HG03135 (cell line): ENCODE measurements at regions not wholly inside any gene's neighbourhood (a gene's known extent, or its start where the extent isn't known, plus 50 kb on each side); places are given as distances from the start of the nearest gene placed in this dataset.
"Not testable (repeated sequence)": the region's sequence is repeated elsewhere in the genome, so short reads cannot be mapped to it uniquely, and the experiment has no call there.

Experiments used
- ATAC-seq: cut with Tn5 transposase; IDR thresholded peaks from one replicate; pipeline ENCODE4 v1.9.1; 2021; ENCODE audit warnings: mild to moderate bottlenecking, moderate library complexity; ENCODE audit not compliant: unreplicated experiment

- ATAC-seq = no peak
Observed at GRCh38 chr2:167607211-167607610, 640.2 kb downstream of the STK39 start.

DNA sequence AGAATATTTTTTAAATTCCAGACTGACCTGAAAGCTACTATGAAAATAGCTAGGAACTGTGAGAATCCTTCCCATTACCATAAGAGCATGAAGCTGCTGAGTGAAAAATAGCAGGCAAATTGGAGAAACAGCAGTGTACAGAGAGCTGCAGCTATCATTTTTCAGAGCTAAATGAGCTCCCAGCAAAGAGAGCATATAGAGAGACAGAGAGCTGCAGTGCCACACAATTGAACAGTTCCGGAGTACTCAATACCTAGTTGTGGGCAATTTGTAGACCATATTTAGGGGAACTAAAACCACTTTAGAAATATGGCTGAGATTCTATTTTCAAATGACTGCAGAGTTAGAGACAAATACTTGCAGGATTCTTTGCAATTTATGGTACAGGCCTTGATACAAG is 645.3 kb downstream of the STK39 start:
- ATAC-seq = no peak

DNA sequence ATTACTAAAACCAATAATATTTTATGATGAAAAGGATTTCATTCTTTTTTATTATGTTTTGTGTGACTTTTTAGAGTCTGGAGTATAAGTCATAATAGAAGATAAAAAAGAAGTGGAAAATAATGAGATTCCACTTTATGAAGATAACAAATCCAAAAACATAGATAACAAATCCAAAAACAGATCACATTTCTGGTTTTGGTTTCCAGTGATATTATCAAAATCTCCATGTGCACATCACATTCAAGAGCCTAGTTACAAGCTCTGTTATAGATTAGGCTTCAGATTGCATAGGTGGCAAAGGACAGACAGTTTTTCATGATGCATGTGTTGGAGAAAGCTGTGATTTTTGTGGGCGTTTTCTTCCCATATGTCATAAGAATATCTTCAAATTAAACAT is 648.2 kb downstream of the STK39 start:
- ATAC-seq = no peak

DNA sequence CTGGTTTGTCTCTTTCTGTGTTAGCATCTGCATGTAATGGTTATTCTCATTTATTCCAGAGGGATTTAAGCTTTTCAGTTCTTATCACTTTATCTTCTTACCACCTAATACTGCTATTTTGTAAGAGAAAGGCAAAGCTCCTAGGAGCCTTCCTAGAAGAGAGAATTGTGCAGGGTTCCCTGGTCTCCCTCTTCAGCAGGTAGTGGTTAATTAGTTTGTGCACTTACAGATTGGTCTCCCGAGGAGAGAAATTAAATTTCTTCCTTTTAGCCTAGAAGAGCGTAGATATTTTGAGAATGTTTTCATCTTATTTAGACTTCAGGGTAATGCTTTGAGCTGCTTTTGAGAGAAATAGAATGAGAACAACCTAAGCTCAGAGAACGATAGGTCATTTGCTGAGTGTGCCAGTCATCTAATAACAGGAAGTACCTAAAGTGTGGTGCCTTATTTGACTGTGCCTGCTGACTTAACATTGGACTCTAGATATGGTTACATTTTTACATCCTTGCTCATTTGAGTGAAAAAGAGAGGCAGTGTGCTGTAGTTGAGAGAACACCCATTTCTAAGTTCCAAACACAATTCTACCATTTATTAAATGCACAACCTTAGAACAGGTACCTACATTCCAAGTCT is 651.4 kb downstream of the STK39 start:
- ATAC-seq = peak; percentile 85

DNA sequence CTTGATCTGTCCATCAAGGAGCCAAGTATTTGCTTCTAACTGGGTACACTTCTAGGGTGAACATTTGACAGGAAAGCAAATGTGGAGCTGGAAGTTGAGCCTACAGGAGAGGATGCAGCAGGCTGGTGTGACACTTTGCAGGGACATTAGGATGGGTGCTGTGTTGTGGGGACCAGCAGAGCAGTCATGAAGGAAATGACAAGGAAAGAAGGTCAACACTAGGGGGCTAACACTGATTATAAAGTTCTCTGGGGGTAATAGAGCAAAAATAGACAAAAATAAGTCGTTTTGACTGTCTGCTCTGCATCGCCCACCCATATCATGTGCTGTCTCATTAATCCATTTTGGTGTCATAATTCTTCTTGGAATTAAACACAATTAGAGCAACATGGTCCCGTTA is 652.4 kb downstream of the STK39 start:
- ATAC-seq = no peak

GRCh38 chr2:167592441-167592840 is 655.0 kb downstream of the STK39 start:
- ATAC-seq = no peak

GRCh38 chr2:167582619-167583018 is 664.8 kb downstream of the STK39 start:
- no peak for ATAC-seq

GRCh38 chr2:167581961-167582574 is 665.3 kb downstream of the STK39 start:
- no peak for ATAC-seq

- no peak for ATAC-seq
Observed at GRCh38 chr2:167579826-167580225, 667.6 kb downstream of the STK39 start.

DNA sequence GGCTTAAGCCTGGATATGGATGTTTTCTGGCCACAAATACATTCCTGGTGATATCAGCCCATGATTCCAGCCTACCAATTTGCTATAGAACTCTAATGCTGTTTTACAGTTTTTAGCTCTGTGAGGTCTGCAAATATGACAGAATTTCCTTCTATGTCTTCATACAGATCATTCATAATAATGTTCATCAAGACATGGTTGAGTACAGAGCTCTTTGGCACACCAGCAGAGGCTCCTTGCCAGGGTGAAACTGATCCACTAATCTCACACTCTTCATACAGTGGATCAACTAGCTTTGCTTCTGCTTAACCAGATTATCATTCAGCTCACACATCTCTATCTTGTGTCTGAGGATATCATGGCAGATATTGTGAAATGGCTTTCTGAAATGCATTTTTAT is 672.1 kb downstream of the STK39 start:
- ATAC-seq = no peak

DNA sequence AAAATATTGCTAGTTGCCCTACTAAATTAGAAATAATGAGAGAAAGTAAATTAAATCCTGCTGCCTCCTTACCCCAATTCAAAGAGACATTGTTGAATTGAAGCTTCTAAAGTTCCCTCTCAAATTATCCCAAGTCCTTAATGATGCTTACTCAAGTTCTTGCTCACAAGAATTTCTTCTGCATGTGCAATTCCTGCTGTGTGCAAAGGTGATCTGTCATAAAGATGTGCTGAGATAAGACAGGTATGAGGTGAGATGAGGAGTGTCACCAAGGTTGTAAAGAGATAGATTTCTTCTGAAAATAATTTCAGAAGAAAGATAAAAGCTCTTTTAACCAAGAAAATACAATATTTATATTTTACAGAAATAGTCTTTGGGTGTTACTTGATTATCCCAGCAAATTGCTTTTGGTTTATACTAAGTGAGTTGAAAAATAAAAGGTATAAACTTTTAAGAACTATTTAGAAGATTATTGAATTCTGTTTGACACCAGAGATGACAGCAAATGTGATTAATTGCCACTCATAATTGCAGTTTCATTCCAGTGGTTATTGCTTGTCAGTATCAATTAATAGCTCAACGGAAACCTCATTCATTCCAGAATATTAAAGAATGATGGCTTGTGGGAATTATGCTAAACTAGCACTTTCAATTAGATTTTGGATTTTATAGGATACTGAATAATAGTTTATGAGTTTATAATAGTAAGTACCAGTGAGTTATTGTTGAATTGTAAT is 674.3 kb downstream of the STK39 start:
- ATAC-seq = no peak

DNA sequence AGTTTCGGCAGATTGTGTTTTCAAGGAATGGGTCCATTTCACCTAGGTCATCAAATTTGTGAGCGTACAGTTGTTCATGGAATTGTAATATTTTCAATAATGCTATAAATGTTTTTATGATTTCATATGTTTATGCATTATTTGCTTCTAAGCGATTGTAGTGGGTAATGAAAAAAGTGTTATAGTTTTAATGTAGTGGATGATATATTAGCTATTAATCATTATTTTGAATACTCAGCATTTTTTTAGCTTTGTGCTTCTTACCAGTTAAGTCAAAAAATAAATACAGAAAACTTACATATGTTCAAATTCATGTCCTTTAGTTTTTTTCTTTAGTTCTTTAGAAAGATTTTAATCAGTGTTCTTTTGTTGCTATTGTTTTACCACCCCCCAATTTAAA is 677.0 kb downstream of the STK39 start:
- no peak for ATAC-seq

DNA sequence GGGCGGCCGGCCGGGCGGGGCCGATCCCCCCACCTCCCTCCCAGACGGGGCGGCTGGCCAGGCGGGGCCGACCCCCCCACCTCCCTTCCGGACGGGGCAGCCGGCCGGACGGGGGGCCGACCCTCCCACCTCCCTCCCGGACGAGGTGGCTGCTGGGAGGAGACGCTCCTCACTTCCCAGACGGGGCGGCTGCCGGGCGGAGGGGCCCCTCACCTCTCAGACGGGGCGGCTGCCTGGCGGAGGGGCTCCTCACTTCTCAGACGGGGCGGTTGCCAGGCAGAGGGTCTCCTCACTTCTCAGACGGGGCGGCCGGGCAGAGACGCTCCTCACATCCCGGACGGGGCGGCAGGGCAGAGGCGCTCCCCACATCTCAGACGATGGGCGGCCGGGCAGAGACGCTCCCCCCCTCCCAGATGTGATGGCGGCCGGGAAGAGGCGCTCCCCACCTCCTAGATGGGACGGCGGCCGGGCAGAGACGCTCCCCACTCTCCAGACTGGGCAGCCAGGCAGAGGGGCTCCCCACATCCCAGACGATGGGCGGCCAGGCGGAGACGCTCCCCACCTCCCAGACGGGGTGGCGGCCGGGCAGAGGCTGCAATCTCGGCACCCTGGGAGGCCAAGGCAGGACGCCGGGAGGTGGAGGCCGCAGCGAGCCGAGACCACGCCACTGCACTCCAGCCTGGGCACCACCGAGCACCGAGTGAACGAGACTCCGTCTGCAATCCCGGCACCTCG is 675.8 kb downstream of the XIRP2 start:
- not testable (repeated sequence) for ATAC-seq

DNA sequence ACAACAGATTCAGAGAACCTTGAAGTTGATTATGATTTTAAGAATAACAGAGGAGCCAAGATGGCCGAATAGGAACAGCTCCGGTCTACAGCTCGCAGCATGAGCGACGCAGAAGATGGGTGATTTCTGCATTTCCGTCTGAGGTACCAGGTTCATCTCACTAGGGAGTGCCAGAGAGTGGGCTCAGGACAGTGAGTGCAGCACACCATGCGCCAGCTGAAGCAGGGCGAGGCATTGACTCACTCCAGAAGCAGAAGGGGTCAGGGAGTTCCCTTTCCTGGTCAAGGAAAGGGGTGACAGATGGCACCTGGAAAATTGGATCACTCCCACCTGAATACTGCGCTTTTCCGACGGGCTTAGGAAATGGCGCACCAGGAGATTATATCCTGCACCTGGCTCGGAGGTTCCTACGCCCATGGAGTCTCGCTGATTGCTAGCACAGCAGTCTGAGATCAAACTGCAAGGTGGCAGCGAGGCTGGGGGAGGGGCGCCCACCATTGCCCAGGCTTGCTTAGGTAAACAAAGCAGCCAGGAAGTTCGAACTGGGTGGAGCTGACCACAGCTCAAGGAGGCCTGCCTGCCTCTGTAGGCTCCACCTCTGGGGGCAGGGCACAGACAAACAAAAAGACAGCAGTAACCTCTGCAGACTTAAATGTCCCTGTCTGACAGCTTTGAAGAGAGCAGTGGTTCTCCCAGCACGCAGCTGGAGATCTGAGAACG is 670.2 kb downstream of the XIRP2 start:
- not testable (repeated sequence) for ATAC-seq

- no peak for ATAC-seq
Observed at GRCh38 chr2:167555098-167555720, 666.9 kb downstream of the XIRP2 start.

- no peak for ATAC-seq
Observed at GRCh38 chr2:167553635-167554034, 665.4 kb downstream of the XIRP2 start.

DNA sequence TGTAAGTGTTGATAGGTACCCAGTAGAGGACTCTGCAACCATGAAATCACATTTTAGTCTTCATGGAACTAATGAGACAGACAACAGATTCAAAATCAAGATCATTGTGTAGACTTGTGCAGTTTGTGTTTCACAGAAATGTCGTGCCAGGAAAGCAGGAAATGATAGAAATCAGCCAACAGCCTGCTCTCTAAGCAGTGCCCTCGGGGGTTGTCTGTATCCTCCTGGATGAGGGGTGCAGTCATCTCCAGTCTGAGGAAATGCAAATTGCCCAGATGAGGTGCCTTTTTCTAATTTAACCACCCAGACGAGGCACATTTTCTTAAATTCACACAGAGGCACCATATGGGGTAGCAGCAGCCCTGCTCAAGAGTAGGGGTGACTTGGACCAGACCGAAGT is 663.1 kb downstream of the XIRP2 start:
- ATAC-seq = no peak

DNA sequence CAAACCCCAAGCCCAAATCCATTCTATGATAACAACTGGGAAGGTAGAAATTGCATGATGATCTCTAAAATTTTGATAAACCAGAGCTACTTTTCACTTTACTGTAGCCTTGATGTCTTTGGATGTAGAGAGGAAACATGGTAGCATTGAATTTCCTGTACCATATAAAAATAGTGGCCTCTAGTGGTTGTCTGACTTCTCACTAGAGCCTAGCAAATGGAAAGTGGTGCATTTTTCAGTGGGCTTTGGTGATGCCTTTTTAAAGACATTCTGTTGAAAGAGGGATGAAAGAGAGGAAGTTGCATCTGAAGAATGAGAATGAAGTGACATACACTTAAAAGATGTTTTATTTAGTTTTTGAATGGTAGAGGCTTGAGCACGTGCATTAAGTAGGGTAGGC is 662.2 kb downstream of the XIRP2 start:
- ATAC-seq = peak; percentile 54

DNA sequence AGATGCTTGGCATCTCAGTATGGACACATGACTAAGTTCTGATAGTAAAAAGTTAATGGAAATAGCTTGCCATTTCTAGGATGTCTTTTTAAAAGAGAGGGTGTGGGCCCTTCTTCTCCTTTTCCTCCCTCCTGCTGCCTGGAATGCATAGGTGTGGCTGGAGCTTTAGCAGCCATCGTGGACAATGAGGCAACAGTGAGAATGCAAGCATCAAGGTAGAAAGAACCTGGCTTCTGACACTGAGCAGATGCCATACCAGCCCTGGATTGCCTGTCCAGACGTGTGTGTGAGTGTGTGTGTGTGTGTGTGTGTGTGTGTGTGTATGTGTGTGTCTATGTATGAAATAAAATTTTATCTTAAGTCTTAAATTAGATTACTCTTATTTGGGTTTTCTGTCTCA is 660.1 kb downstream of the XIRP2 start:
- ATAC-seq = no peak

DNA sequence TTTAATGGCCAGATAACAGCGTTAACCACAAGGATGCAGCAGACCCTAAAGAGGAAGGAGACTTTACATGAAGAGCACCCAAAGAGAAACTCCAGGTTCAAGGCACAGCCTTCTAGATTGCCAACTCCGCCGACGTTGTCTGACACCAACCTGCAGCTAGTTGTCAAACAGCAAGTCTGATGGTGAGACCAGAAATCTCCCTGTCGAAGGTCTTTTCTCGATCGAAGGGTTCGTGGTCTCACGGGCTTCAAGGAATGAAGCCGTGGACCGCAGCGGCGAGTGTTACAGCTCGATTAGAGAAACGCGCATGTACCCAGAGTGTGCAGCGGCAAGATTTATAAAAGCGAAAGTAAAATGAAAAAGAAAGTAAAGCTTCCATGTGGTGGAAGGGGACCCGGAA is 656.3 kb downstream of the XIRP2 start:
- no peak for ATAC-seq

DNA sequence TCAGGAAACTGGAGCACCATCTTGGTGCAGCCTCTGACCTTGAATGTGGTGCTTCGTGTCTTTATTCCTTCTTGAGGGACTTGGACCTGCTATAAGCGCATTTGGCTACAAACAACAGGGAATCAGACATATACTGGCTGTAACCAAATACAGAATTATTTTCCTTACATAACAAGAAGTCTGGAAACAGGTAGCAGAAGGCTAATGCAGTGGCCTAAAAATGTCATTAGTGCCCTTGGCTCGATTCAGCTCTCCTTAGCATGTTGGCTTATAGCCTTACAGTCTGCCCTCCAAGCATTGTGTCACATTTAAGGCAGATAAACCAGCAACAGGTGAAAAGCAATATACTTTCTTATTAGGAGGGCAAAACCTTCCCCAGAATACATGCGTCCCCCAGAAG is 655.4 kb downstream of the XIRP2 start:
- ATAC-seq = no peak
